Esophagus mucosa (tissue), 1 donor: ENCODE measurements at regions not wholly inside any gene's neighbourhood (a gene's known extent, or its start where the extent isn't known, plus 50 kb on each side); places are given as distances from the start of the nearest gene placed in this dataset.

Experiments
- ATAC-seq: fragments of 200-7000 bp; cut with Tn5 transposase; one replicate; pipeline ENCODE4 v1.9.1; 2020
- donor health status: DM: yes; HTN: yes; CAD: no.

- ATAC-seq = no peak
Observed at GRCh38 chr2:14828968-14829367, 196.5 kb downstream of the LRATD1 start.

GRCh38 chr2:14831458-14831857 lies 198.9 kb downstream of the LRATD1 start:
- no peak for ATAC-seq

- ATAC-seq = no peak
Observed at GRCh38 chr2:14843507-14844204, 211.1 kb downstream of the LRATD1 start.

- no peak for ATAC-seq
Observed at GRCh38 chr2:14855751-14856150, 223.2 kb downstream of the LRATD1 start.

- ATAC-seq = no peak
Observed at GRCh38 chr2:14861181-14861580, 228.7 kb downstream of the LRATD1 start.

GRCh38 chr2:14866736-14867352 lies 234.3 kb downstream of the LRATD1 start:
- peak; percentile 65 for ATAC-seq

GRCh38 chr2:14867853-14868252 lies 235.3 kb downstream of the LRATD1 start:
- ATAC-seq = no peak

GRCh38 chr2:14872779-14873325 lies 240.3 kb downstream of the LRATD1 start:
- ATAC-seq = no peak

- no peak for ATAC-seq
Observed at GRCh38 chr2:14881651-14882327, 249.3 kb downstream of the LRATD1 start.

GRCh38 chr2:14884651-14885050 lies 252.1 kb downstream of the LRATD1 start:
- no peak for ATAC-seq

- no peak for ATAC-seq
Observed at GRCh38 chr2:14891546-14891945, 259.0 kb downstream of the LRATD1 start.

GRCh38 chr2:14896330-14897030 lies 264.0 kb downstream of the LRATD1 start:
- no peak for ATAC-seq

GRCh38 chr2:14899621-14900414 lies 267.3 kb downstream of the LRATD1 start:
- no peak for ATAC-seq

GRCh38 chr2:14901737-14902136 lies 269.2 kb downstream of the LRATD1 start:
- no peak for ATAC-seq

GRCh38 chr2:14902953-14903352 lies 270.4 kb downstream of the LRATD1 start:
- ATAC-seq = no peak

- peak; percentile 64 for ATAC-seq
Observed at GRCh38 chr2:14903709-14904374, 271.3 kb downstream of the LRATD1 start.

GRCh38 chr2:14904378-14904777 lies 271.9 kb downstream of the LRATD1 start:
- peak; percentile 39 for ATAC-seq

- ATAC-seq = no peak
Observed at GRCh38 chr2:14905571-14905970, 273.1 kb downstream of the LRATD1 start.

GRCh38 chr2:14907014-14907612 lies 274.6 kb downstream of the LRATD1 start:
- ATAC-seq = no peak

- ATAC-seq = no peak
Observed at GRCh38 chr2:14909795-14910194, 277.3 kb downstream of the LRATD1 start.

GRCh38 chr2:14910654-14911053 lies 278.1 kb downstream of the LRATD1 start:
- ATAC-seq = no peak
